SH-SY5Y (cell line): ENCODE measurements at regions not wholly inside any gene's neighbourhood (a gene's known extent, or its start where the extent isn't known, plus 50 kb on each side); places are given as distances from the start of the nearest gene placed in this dataset.

Experiments used
- GATA2 ChIP-seq: IDR thresholded peaks from 2 replicates; pipeline ENCODE4 v1.6.1; 2011; ENCODE audit warnings: mild to moderate bottlenecking, low read depth, low read length
- GATA3 ChIP-seq: IDR thresholded peaks from 2 replicates; pipeline ENCODE4 v1.6.1; 2011; ENCODE audit warnings: low read depth, mild to moderate bottlenecking, low read length, moderate library complexity

DNA sequence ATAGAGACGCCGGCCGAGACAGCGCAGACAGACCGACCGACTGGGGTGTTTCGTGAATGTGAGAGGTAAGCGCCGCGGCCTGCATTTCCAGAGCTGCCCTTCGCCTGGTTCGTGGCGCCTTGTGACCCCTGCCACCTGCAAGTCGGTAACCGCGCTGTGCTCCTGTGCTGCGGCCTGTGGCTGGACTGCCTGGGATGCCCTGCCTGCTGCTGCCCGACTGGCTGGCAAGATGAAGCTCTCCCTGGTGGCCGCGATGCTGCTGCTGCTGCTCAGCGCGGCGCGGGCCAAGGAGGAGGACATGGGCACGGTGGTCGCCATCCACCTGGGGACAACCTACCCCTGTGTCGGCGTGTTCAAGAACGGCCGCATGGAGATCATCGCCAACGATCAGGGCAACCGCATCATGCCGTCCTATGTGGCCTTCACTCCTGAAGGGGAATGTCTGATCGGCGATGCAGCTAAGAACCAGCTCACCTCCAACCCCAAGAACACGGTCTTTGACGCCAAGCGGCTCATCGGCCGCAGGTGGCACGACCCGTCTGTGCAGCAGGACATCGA is 150.8 kb downstream of the RRAGC start:
- TF ChIP-seq GATA3 (no peak), GATA2 (no peak)

DNA sequence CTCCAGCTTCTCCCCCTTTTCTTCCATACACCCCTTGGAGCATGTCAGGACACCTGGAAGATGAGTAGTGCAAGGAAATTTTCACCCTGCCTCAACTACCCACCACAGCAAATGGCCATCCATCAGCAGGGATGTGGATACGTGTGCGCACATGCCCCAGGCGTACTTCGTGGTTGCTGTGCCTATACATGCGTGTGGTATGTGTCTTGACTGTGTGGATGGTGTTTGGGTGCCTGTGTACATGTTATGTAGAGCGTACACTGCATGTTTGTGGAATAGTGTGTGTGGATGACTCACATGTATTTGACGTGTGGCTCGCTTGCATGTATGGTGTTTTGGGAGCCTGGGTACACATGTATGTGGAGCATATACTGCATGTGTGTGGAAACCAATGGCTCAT is 158.5 kb downstream of the RRAGC start:
- TF ChIP-seq GATA2 (no peak), GATA3 (no peak)

DNA sequence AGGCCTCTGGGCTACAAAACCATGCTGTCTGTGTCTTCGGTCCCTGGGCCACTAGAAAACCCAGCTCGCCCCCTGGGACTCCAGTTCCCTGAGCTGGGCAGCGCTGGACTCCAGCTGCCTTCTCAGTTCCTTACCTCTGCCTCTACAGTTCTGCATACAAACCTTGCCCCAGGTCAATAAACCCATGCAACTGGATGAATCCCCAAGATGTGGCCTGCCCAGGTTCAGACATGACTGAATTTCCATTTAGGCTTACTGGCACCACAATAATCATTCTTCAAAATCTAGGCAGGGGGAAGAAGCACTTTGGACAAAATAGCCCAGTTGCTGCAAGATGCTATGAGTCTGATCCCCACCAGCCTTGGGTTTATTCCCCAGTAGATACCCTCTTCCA is 159.5 kb downstream of the RRAGC start:
- TF ChIP-seq GATA3 (no peak), GATA2 (no peak)

DNA sequence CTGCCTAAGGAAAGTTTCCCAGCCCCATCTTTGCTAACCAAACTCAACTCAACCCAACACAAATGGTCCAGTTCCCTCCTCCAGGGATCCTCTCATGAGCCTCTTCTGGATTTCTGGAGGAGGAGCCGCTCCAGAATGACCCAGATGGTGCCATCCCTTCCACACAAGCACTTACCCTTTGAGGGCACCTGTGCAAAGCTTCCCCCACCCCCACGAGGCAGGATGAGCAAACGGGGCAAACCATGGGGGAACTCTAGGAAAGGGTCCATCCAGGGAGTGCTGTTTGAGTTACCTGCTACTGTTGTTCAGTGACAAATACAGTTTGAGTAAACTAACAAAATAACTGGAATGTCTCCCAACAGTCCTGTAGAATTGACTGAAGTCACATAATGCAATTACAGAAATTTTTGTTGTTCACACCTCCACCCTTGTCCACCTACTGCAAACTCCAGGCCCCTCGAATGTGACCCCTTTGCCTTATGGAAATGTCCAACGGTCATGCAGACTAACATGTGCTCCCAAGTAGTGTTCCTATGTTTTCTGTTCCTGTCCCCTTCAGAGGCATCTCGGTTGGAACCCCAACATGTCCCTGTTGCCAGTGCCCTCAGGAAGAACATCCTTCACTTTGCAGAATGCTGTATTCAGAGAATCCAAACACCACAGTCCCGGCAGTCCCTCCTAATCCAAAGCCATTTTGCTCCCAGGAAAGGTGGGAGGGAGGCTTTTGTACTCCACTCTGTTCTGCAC is 160.1 kb downstream of the RRAGC start:
- TF ChIP-seq GATA2 (no peak), GATA3 (no peak)

DNA sequence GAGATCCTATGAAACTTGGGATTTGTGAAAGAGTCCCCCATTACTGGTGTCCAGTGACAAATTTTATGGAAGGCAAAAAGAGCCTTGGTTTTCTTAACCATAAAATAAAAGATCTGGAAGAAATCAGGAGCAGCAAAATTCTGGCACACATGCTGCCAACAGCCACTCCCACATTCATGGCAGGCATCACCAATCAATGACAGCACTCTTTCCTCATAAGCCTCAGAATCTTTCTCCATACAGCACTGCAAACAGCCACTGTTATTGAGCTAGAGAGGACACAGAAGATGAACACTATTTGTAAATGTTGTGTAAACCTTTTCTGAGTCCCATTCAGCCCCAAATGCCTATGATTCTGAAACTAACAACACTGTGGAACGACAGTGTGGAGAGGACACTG is 162.2 kb downstream of the RRAGC start:
- TF ChIP-seq GATA2 (no peak), GATA3 (no peak)

DNA sequence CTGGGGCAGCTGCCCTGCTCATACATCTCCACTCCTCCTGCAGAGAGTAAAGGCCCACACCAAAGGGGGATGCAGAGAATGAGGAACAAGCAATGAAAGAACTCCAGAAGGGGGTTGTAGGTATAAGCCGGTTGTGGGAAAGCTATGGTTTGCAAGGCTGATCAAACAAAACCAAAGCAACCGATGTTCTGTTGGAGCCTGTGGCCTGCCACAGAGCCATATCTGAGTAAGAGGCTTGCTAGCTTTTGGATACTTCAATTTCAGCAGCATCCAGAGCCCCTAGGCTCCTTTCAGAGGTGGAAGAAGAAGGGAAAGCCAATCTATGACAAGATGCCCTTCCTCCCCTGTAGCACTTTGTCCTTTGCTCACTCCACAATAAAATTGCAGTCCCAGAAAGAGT is 163.2 kb downstream of the RRAGC start:
- TF ChIP-seq GATA3 (no peak), GATA2 (no peak)

DNA sequence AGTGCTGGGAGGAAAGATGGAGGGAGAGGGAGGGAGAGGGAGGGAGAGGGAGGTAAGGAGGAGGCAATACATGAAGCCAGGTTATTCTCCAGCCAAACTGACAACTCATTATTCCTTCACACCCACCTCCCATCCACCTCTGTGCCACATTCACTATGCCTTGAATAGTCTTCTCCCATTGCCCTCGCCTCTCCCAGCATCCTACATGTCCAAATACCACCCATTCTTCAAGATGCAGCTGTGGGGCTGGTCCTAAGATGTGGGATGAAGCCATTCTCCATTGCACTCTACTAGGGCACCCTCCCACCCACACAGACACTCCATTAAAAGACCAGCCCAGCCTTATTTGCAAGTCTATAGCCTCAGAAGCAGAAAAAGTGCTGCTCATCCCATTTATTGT is 165.8 kb downstream of the RRAGC start:
- TF ChIP-seq GATA3 (no peak), GATA2 (no peak)

DNA sequence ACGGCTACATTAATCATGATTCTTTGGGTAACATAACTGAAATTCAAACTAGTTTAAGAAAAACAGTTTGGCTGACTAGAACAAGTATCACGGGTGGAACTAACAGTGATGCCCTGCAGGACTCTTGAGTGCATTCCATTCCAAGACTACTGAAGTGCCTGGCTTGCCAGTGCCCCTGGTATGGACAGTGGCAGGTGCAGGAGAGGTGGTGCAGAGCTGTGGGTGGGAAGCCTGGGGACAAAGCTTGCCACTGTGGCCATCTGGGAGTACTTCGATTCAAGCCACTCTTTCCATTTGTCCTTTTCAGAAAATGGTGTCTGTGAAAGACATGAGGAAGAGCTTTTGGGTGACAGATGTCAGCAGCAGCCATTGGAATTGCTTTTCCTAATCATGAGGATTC is 166.5 kb downstream of the RRAGC start:
- TF ChIP-seq GATA3 (no peak), GATA2 (no peak)

DNA sequence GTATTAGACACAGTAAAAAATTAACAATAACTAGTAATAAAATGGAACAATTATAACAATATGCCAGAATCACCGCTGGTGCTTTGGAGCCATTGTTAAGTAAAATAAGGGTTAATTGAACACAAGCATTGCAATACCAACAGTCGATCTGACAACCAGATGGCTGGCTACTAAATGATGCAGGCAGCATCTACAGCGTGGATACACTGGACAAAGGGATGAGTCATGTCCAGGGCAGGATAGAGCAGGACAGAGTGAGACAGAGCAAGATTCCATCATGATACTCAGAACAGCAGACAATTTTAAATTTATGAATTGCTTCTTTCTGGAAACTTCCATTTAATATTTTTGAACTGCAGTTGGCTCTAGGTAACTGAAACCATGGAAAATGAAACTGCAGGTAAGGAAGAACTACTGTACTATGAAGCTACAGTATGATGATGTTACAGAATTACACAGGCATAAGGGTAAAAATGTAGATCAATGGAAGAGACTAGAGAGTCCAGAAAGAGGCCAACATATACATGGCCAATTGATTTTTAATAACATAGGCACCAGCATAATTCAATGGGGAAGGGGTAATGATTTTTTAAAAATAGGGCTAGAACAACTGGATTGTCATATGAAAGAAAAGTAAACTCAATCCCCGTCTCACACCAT is 168.7 kb downstream of the RRAGC start:
- TF ChIP-seq GATA2 (no peak), GATA3 (no peak)

DNA sequence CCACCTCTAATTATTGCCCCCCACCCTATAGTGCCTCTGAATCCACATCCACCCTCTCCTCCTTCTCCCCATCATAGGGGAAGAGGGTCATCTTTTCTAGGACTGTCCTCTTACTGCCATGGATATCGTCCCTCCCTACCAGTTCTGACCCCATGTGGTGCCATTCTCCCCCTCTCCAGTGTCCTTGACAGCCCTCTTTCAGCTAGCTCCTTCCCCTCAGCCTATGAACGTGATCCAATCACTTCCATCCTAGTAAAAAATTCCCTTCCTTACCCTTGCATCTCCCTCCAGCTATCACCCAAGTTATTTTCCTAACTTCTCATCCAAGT is 172.7 kb downstream of the RRAGC start:
- no peak for TF ChIP-seq GATA3
- TF ChIP-seq GATA2 = no peak

DNA sequence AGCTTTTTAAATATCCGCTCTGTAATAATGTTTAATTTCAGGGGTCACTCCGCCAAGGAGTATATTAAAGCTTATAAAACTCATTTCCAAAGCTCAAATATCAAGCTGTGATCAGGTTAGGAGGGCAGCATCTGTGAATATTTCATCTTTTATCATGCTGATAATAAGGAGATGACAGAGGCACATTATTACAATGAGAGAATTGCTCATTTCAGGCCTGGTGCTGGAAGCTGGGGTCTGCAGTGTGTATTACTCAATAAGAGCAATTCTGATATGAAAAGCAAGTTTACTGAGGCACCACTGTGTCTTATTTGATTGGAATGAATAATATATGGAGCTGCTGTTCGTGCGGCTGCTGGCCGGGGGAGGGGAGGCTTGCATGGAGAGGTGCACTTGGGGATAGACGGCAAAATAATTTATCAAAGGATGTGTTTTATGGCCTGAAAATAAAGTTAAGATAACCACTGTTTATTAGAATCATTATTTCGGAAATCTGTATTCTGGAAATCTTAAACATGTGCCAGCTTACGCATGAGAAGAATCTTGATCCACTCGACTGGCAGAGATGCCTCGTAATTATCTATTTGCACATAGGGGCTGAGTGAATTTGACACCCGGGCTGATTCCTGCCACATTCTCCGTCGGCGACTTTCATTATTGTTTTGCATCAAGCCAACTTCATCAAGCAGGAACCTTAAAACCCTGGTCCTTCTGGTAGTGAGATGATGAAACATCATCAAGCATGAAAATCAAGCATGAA is 173.2 kb downstream of the RRAGC start:
- TF ChIP-seq GATA3 (no peak), GATA2 (no peak)

DNA sequence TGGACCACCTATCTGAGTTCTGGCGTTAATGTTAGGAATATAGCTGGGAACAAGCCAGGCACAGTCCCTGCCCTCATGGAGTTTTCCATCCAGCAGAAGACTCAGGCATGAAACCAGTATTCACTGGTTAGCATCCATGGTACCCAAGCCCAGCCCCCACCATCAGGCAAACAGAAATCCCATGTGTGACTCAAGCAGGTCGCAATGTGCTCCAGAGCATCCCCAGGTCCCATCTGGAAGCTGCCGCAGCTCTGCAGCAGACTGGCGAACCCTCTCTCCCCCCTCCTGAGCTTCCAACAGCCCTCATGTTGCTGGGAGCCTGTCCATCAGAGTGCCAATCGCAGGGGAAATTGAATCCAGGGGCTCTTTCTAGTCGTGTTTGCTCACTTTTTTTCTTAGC is 174.2 kb downstream of the RRAGC start:
- TF ChIP-seq GATA2 (no peak), GATA3 (no peak)

DNA sequence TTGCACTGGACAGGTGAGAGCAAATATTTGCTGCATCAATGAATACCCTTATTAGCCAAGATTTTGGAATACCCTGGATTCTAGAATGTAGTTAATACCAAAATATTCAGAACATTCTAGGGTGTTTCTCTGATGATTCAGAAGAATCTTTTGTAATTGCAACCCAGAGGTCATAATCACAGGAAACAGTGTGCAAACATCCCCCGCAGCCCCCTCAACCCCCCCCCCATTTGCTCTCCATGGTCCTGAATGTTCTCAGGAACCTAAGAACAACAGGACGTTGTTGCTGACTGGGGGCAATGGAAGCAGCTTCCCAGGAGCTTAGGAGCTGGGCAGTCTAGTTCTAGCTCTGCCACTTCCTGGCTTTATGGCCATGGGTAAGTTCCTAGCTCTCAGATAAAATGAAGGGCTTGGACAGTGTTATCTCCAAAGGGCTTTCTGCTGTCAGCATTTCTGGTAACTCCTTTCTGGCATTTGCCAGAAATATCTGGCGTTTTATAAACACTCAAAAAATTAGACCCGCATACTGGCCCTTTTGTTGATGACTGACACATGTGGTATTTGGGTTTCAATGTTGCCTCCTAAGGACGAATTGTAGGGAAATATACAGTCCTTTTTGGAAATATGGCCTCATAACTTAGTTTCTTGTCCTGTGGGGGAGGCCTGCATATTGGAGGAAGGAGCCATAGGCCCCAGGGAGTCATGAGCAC is 178.6 kb downstream of the RRAGC start:
- no peak for TF ChIP-seq GATA2
- no peak for TF ChIP-seq GATA3

DNA sequence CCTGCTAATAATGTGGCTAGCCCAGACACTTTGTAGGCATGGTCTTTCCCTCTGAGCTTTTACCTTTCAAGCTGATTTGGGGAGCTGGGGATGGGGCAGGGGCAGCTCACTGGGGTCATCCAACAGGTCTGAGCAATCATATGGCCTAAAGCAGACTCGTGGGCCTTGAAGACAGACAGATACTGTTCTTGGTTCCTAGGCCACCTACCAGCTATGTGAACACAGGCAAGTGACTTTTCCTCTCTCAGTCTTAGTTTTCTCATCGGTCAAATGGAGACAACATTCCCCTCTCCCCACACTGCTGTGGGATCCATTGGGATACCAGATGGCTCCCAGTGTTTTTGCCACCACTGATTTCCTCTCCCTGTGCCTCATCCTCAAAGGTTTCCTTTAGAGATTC is 181.8 kb downstream of the RRAGC start:
- no peak for TF ChIP-seq GATA3
- TF ChIP-seq GATA2 = no peak
